SK-N-MC (cell line): ENCODE measurements at regions not wholly inside any gene's neighbourhood (a gene's known extent, or its start where the extent isn't known, plus 50 kb on each side); places are given as distances from the start of the nearest gene placed in this dataset.

Experiments
- EZH2 ChIP-seq: fragments of 200-600 bp; sonication (generic); IDR thresholded peaks from one replicate; pipeline ENCODE4 v1.6.1; 2017; ENCODE audit warnings: antibody characterized with exemption
- POLR2AphosphoS5 ChIP-seq: IDR thresholded peaks from 2 replicates; pipeline ENCODE4 v1.6.1; 2012; ENCODE audit warnings: mild to moderate bottlenecking, low read depth, low read length, borderline replicate concordance

GRCh38 chr13:100987948-100988347 is 313.4 kb upstream of the TMTC4 start:
- TF ChIP-seq POLR2AphosphoS5, result no peak
- no peak for TF ChIP-seq EZH2
